Stimulated activated CD4-positive, alpha-beta T cell treated with anti-CD3 and anti-CD28 coated beads, Interleukin-15, amount 100 ng/mL, for 48 hours (primary cell): ENCODE measurements at regions not wholly inside any gene's neighbourhood (a gene's known extent, or its start where the extent isn't known, plus 50 kb on each side); places are given as distances from the start of the nearest gene placed in this dataset.

Source experiments
- DNase-seq, 2 donors: peaks; one replicate each; pipeline ENCODE4 v3.0.0-alpha.2; 2020; ENCODE audit warnings: low read depth in 2 of 2

DNA sequence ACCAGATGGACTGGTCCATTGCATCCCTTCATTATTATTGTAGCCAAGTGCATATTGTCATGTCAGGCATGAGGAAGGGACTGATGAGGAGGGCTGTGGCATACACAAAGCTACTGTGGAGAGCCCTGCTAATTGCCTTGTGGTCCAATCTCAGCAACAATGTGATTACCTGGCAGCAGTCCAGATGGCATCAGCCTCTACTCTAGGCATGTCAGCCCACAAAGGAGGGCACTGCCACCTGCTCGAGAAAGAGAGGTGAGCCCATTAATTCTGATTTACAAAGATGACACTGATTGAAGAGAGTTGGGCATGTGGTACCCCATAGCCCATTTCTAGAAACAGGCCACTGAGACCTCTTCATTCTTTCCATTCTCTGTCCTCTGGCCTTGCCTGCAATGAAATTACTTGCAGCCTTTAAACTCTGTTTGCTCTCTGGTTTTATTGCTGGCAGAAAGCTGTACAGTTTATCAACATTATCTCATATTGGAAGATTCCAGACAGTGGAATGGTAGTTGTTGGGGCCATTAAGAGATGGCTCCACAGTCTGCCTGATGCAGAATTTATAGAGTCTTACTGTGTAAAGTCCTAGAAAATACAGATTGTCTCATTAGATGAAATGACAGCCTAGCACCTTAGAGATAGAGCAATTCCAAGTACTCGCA lies 307.7 kb downstream of the ARPP21 start:
- DNase-seq, result no peak

GRCh38 chr3:35950021-35950420 lies 310.7 kb downstream of the ARPP21 start:
- no peak for DNase-seq

- no peak for DNase-seq
These were observed 315.1 kb downstream of the ARPP21 start for GRCh38 chr3:35954413-35954812.

- no peak for DNase-seq
These were observed 326.6 kb downstream of the ARPP21 start for GRCh38 chr3:35965908-35966307.

GRCh38 chr3:35966629-35967464 lies 327.5 kb downstream of the ARPP21 start:
- DNase-seq, result no peak

- DNase-seq, result no peak
These were observed 328.8 kb downstream of the ARPP21 start for GRCh38 chr3:35968043-35968622.

DNA sequence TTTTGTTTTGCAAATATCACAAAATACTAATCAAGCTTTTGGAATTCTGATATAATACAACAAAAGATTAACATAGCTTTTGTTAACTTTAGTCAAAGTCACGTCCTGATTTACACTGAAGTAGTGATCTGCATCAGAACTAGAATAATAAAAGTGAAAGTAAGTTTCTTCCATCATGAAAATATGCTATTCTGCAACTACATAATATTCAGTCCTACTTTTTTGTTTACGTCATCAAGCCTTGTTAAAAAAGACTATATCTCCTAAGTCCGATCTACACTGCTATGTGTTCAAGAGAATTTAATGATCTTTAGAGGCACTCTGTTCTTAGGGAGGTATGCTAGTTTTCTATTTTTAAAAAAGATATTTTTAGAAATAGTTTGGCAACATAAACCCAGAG lies 330.1 kb downstream of the ARPP21 start:
- no peak for DNase-seq

DNA sequence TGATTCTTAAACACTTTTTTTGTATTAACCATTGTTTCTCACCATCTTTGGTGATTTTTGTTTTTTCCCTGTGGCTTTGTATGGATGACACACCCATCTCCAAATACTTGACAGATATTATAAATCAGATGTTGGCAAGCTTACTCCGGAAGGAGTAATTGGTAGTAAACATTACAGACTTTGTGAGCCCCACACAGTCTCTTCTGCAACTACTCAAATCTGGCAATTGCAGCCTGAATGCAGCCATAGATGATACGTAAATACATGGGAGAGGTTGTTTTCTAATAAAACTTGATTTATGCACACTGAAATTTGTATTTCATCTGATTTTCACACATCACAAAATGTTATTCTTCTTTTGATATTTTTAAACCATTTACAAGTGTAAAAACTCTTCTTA lies 331.5 kb downstream of the ARPP21 start:
- DNase-seq, result no peak

DNA sequence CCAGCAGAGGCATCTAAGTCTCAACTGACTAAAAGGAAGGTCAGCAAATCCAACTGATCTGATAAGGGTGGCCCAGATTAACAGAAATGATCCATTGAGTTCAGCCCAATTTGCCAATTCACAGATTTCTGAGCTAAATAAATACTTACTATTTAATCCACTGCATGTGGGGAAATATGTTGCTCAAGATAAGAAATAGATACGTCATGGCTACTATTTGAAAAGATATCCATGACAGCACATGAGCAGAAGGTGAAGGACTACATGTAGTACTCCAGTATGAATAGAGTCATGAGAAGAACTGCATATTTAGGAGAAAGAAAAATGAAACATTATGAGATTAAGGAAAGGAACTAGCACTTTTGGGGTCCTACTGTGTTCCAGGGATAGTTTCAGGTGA lies 332.4 kb downstream of the ARPP21 start:
- no peak for DNase-seq

- no peak for DNase-seq
These were observed 335.5 kb downstream of the ARPP21 start for GRCh38 chr3:35974872-35975271.

GRCh38 chr3:35986161-35986560 lies 346.8 kb downstream of the ARPP21 start:
- DNase-seq, result no peak

GRCh38 chr3:35987386-35987785 lies 348.1 kb downstream of the ARPP21 start:
- no peak for DNase-seq

DNA sequence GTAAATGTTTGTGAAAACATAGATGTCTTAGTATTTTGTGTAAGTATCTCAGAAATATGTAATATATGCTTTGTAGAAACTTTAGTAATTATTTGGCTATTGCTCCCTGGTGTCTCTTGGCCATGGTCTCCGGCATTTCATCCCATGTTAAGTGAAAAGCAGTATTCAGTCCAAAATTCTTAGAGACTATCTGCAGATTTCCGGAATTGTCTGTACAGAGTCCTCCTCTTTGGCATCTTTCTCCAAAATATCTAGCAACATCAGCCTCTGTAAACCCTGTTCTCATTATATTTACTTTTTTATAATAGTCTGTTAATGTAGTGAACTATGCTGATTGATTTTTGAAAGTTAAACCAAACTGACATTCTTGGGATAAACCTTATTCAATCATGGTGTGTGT lies 352.7 kb downstream of the ARPP21 start:
- no peak for DNase-seq

DNA sequence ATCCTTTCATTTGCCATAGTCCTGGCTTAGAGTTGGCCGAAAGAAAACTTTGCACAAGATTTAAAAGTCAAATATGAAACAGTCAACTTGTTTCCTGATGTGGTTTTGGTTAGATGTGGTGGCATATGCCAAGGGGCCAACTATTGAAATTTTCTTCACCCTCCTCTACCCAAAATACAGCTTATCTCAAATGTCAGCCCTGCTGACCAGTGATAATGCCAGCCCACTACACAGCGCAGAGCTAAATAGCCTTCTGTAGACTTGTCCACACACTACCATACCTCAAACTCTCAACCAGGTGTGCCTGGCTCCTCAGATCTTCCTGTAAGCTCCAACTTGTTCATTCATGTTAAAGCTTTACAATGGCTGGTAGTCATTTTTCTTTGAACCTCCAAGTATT lies 368.5 kb upstream of the STAC start:
- no peak for DNase-seq

DNA sequence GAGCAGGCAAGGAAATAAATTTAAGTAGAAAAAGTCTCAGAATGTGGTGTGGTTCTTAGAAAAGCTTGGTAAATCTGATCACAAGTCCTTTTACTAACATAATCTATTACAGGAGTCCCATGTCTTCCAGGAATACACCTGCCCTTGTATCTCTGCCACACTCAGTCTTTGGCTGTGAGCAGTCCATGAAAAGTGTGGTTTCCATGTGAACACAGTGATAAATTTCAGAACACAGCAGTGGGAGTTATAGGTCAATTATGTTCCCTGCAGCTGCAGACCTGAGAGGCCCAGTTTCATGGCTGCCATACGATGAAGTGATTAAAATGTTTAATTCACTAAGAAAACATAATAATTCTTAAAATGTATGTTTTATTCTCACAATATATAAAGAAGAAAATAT lies 366.9 kb upstream of the STAC start:
- no peak for DNase-seq

DNA sequence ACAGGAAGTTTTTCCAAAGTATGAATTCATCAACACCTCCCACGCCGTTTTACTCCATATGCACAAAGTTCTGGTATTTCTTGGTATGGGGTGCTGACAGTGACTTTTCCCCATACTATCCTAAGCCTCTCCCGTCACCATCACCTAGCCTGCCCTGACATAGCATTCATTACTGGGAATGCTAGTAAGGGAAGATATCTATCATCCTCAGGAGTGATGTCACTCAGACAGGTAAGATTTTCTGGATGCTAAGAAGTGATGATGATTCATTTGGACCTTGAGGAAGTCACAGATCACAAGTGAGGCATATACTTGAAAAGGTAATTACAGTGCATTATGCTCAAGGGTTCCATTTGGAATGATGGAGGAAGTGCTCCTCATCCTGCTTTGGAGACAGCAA lies 355.1 kb upstream of the STAC start:
- DNase-seq, result no peak

DNA sequence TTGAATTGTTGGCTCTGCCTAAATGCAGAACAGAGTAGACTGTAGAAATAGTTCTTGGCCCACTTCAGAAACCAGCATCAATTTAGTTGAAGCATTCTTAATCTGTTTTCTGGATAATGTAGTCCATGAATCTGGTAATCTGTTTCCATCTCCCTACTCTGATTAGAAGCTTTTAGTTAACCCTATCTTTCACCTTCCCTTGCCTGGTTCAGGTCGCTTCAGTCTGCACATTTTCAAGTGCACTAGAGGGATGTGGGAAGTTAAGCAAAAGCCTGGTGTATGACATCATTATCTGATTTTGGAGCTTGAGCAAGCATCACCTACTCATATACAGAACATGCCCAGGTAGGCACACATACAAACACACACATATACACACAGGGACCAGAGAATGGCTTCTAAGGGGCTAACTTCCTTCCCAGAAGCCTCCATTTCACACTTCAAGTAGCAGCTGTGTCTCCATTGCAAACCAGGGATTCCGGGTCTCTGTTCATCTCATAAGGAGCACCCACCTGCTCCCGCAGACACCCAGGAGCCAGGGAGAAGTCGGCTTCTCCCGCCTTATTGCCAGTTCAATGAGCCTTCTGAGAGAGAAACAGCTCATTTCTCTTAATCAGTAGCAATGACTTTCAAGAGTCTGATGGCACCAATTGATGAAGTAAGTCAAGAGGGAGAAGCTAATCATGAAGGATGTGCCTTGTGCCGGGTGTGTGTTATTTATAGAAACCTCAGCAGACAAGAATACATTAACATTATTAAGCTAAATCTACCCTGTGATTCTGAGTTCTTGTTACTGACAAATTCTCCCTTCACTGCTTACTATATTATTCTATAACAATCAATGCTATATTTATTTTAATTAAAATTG lies 347.9 kb upstream of the STAC start:
- no peak for DNase-seq

DNA sequence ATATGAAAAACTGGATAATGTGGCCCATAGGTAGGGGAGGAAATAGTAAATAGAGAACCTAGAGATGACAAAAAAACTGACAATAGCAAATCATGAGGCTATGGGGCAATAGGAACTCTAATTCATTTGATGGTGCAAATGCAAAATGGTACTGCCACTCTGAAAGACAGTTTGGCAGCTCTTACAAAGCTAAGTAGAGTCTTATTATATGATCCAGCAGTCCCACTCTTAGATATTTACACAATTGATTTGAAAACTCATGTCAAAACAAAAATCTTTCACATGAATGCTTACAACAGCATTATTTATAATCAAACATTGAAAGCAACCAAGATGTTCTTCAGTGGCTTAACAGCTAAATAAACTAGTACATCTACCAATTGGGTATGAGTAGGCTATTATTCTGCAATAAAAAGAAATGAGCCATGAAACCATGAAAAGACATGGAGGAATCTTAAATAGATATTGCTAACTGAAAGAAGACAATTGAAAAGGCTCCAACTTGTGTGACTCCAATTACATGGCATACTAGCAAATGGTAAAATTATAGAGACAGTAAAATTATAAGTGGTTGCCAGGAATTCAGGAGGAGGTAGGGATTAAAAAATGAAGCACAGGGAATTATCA lies 321.8 kb upstream of the STAC start:
- DNase-seq, result no peak

GRCh38 chr3:36060950-36061349 lies 319.4 kb upstream of the STAC start:
- DNase-seq, result no peak

- DNase-seq, result no peak
These were observed 316.3 kb upstream of the STAC start for GRCh38 chr3:36063992-36064391.

GRCh38 chr3:36065321-36065720 lies 315.0 kb upstream of the STAC start:
- DNase-seq, result no peak

DNA sequence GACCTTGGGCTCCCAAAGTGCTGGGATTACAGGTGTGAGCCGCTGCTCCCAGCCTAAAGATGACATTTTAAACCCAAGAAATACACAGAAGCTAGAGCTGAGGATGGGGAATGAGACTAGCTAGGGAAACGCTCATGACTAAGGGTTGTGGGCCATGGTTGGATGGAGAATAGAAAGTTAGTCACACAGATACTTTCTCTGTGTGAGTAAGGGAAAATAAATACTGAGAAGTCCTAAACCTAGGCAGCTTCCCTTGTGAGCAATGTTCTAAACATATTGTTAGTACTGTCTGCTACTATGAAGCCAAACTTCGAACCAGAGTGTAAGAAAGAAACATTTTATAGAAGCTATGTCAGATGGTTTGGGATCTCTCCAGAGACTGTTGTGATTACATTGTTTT lies 304.8 kb upstream of the STAC start:
- no peak for DNase-seq
